H1 (cell line): ENCODE measurements at regions not wholly inside any gene's neighbourhood (a gene's known extent, or its start where the extent isn't known, plus 50 kb on each side); places are given as distances from the start of the nearest gene placed in this dataset.

Experiments
- CEBPB ChIP-seq: IDR thresholded peaks from 2 replicates; pipeline ENCODE4 v1.6.1; 2012; ENCODE audit warnings: low read depth, low read length
- CHD1 ChIP-seq: IDR thresholded peaks from 2 replicates; pipeline ENCODE4 v1.6.1; 2012; ENCODE audit warnings: low read depth, low read length, improper control_type of control experiment
- CHD7 ChIP-seq: fragments of 300-600 bp; sonication (generic); IDR thresholded peaks from 2 replicates; pipeline ENCODE4 v1.7.1; 2012; ENCODE audit warnings: low read length, moderate library complexity, mild to moderate bottlenecking, inconsistent platforms; ENCODE audit not compliant: insufficient replicate concordance
- E2F6 ChIP-seq: IDR thresholded peaks from 2 replicates; pipeline ENCODE4 v1.6.1; 2012; ENCODE audit warnings: inconsistent platforms
- GTF2F1 ChIP-seq: IDR thresholded peaks from 2 replicates; pipeline ENCODE4 v1.6.1; 2012; ENCODE audit warnings: low read depth, low read length, improper control_type of control experiment, borderline replicate concordance
- JUN ChIP-seq: IDR thresholded peaks from 2 replicates; pipeline ENCODE4 v1.6.1; 2011; ENCODE audit warnings: low read depth, mild to moderate bottlenecking, improper control_type of control experiment, low read length
- POLR2AphosphoS5 ChIP-seq: IDR thresholded peaks from 2 replicates; pipeline ENCODE4 v1.6.1; 2011; ENCODE audit warnings: low read depth, low read length
- SIRT6 ChIP-seq: IDR thresholded peaks from one replicate; pipeline ENCODE4 v1.7.1; 2012; ENCODE audit warnings: low read length, inconsistent platforms
- SIX5 ChIP-seq: IDR thresholded peaks from 2 replicates; pipeline ENCODE4 v1.6.1; 2011; ENCODE audit warnings: mild to moderate bottlenecking, low read depth, low read length
- SP2 ChIP-seq: IDR thresholded peaks from 2 replicates; pipeline ENCODE4 v1.6.1; 2012; ENCODE audit warnings: mild to moderate bottlenecking, low read length, inconsistent platforms
- SP4 ChIP-seq: IDR thresholded peaks from 2 replicates; pipeline ENCODE4 v1.6.1; 2012; ENCODE audit warnings: low read length, inconsistent platforms
- SUZ12 ChIP-seq: fragments of 200-600 bp; sonication (generic); IDR thresholded peaks from 2 replicates; pipeline ENCODE4 v1.6.1; 2012; ENCODE audit warnings: mild to moderate bottlenecking, inconsistent platforms, low read length, moderate library complexity, mixed read lengths
- TAF1 ChIP-seq: IDR thresholded peaks from 2 replicates; pipeline ENCODE4 v1.6.1; 2011; ENCODE audit warnings: mild to moderate bottlenecking, low read depth, low read length

GRCh38 chr2:40543381-40543780 is 91.5 kb upstream of the SLC8A1 start (continued):
- TF ChIP-seq CHD7 (no peak), GTF2F1 (no peak), SIRT6 (no peak), SP2 (no peak), JUN (no peak), SUZ12 (no peak), POLR2AphosphoS5 (no peak), CEBPB (no peak), CHD1 (no peak), SIX5 (no peak), TAF1 (no peak), E2F6 (no peak), SP4 (no peak)
